ENCODE measurements at regions not wholly inside any gene's neighbourhood (a gene's known extent, or its start where the extent isn't known, plus 50 kb on each side); places are given as distances from the start of the nearest gene placed in this dataset.

GRCh38 chr1:234989479-234990327 lies 138.9 kb downstream of the TOMM20 start:
- no peaks in the 10 kb centered on the region for H3K36me3 Mint-ChIP-seq (ENCODE audit: unreplicated experiment)
- DNase-seq (ENCODE audit: extremely low spot score, unreplicated experiment): no peak
- no peak overlapping the region for H3K4me3 Mint-ChIP-seq (ENCODE audit: unreplicated experiment)
- H3K27me3 Mint-ChIP-seq (ENCODE audit: unreplicated experiment): no peaks in the 10 kb centered on the region
- no peaks in the 10 kb centered on the region for H3K9me3 Mint-ChIP-seq (ENCODE audit: unreplicated experiment)
- H3K27ac Mint-ChIP-seq (ENCODE audit: unreplicated experiment): peak overlapping the region; percentile 99
- TF ChIP-seq, protein P1, sequence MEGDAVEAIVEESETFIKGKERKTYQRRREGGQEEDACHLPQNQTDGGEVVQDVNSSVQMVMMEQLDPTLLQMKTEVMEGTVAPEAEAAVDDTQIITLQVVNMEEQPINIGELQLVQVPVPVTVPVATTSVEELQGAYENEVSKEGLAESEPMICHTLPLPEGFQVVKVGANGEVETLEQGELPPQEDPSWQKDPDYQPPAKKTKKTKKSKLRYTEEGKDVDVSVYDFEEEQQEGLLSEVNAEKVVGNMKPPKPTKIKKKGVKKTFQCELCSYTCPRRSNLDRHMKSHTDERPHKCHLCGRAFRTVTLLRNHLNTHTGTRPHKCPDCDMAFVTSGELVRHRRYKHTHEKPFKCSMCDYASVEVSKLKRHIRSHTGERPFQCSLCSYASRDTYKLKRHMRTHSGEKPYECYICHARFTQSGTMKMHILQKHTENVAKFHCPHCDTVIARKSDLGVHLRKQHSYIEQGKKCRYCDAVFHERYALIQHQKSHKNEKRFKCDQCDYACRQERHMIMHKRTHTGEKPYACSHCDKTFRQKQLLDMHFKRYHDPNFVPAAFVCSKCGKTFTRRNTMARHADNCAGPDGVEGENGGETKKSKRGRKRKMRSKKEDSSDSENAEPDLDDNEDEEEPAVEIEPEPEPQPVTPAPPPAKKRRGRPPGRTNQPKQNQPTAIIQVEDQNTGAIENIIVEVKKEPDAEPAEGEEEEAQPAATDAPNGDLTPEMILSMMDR (IDR thresholded peaks at IDR 0.05): no peak
- peaks cover 54% of the 10 kb centered on the region for H3K4me1 Mint-ChIP-seq (ENCODE audit: unreplicated experiment)

GRCh38 chr1:234989019-234989418 lies 139.6 kb downstream of the TOMM20 start:
- H3K4me3 Mint-ChIP-seq (ENCODE audit: unreplicated experiment): no peak overlapping the region
- H3K27ac Mint-ChIP-seq (ENCODE audit: unreplicated experiment): peak overlapping the region; percentile 99
- TF ChIP-seq, protein P1 (IDR thresholded peaks at IDR 0.05): no peak
- peaks cover 61% of the 10 kb centered on the region for H3K4me1 Mint-ChIP-seq (ENCODE audit: unreplicated experiment)
- peaks cover 2% of the 10 kb centered on the region for H3K36me3 Mint-ChIP-seq (ENCODE audit: unreplicated experiment)
- H3K27me3 Mint-ChIP-seq (ENCODE audit: unreplicated experiment): no peaks in the 10 kb centered on the region
- peaks cover 3% of the 10 kb centered on the region for H3K9me3 Mint-ChIP-seq (ENCODE audit: unreplicated experiment)
- no peak for DNase-seq (ENCODE audit: extremely low spot score, unreplicated experiment)

GRCh38 chr1:234988536-234988935 lies 140.1 kb downstream of the TOMM20 start:
- Mint-ChIP-seq H3K4me1 (ENCODE audit: unreplicated experiment) (peaks cover 65% of the 10 kb centered on the region), H3K36me3 (ENCODE audit: unreplicated experiment) (peaks cover 3% of the 10 kb centered on the region), H3K27ac (ENCODE audit: unreplicated experiment) (peak overlapping the region; percentile 99), H3K27me3 (ENCODE audit: unreplicated experiment) (no peaks in the 10 kb centered on the region), H3K4me3 (ENCODE audit: unreplicated experiment) (no peak overlapping the region), H3K9me3 (ENCODE audit: unreplicated experiment) (peaks cover 4% of the 10 kb centered on the region)
- no peak for DNase-seq (ENCODE audit: extremely low spot score, unreplicated experiment)
- TF ChIP-seq, protein P1 (IDR thresholded peaks at IDR 0.05): no peak

- Mint-ChIP-seq H3K9me3 (ENCODE audit: unreplicated experiment) (peaks cover 4% of the 10 kb centered on the region), H3K36me3 (ENCODE audit: unreplicated experiment) (peaks cover 3% of the 10 kb centered on the region), H3K4me3 (ENCODE audit: unreplicated experiment) (no peak overlapping the region), H3K27me3 (ENCODE audit: unreplicated experiment) (no peaks in the 10 kb centered on the region), H3K27ac (ENCODE audit: unreplicated experiment) (peak overlapping the region; percentile 99), H3K4me1 (ENCODE audit: unreplicated experiment) (peaks cover 69% of the 10 kb centered on the region)
- no peak for DNase-seq (ENCODE audit: extremely low spot score, unreplicated experiment)
- TF ChIP-seq, protein P1 (IDR thresholded peaks at IDR 0.05): no peak
These were observed 140.5 kb downstream of the TOMM20 start for GRCh38 chr1:234988155-234988517.

- Mint-ChIP-seq H3K36me3 (ENCODE audit: unreplicated experiment) (peaks cover 3% of the 10 kb centered on the region), H3K4me1 (ENCODE audit: unreplicated experiment) (peaks cover 69% of the 10 kb centered on the region), H3K27ac (ENCODE audit: unreplicated experiment) (peak overlapping the region; percentile 99), H3K4me3 (ENCODE audit: unreplicated experiment) (no peak overlapping the region), H3K9me3 (ENCODE audit: unreplicated experiment) (peaks cover 4% of the 10 kb centered on the region), H3K27me3 (ENCODE audit: unreplicated experiment) (no peaks in the 10 kb centered on the region)
- peak; percentile 91 for DNase-seq (ENCODE audit: extremely low spot score, unreplicated experiment)
- TF ChIP-seq, protein P1 (IDR thresholded peaks at IDR 0.05): no peak
These were observed 141.1 kb downstream of the TOMM20 start for GRCh38 chr1:234987415-234988154.

Data from osteocyte (in vitro differentiated cells).